Left hindlimb (tissue), 1 donor: ENCODE measurements at regions not wholly inside any gene's neighbourhood (a gene's known extent, or its start where the extent isn't known, plus 50 kb on each side); places are given as distances from the start of the nearest gene placed in this dataset.
A peak's percentile ranks its signal among the peaks of the same experiment; 100 is the strongest.
"Not testable (repeated sequence)": the region's sequence is repeated elsewhere in the genome, so short reads cannot be mapped to it uniquely, and the experiment has no call there.

ENCODE experiments used
- DNase-seq: peaks from one replicate; pipeline ENCODE4 v3.0.0-alpha.2; 2018

- DNase-seq: no peak
Observed at GRCh38 chr6:4676016-4676415, 100.2 kb upstream of the CDYL start.

DNA sequence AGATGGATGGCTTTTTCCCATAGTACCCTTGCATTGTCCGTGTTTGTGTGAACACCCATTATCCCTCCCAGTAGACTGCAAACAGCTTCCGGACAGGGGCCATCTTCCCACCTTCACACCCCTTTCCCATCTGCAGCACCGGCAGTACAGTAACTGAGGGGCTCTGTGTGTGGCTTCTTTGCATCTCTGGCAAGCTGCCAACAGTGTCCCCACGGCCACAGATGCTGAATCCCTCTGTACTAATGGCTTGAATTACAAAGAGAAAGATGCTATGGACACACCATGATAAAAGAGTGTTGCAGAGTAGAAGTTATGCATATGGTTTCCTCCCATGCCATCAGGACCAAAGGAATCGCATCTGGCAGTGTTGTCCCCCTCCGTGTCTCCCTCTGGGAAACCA is 101.1 kb upstream of the CDYL start:
- no peak for DNase-seq

GRCh38 chr6:4673861-4674260 is 102.3 kb upstream of the CDYL start:
- DNase-seq: no peak

DNA sequence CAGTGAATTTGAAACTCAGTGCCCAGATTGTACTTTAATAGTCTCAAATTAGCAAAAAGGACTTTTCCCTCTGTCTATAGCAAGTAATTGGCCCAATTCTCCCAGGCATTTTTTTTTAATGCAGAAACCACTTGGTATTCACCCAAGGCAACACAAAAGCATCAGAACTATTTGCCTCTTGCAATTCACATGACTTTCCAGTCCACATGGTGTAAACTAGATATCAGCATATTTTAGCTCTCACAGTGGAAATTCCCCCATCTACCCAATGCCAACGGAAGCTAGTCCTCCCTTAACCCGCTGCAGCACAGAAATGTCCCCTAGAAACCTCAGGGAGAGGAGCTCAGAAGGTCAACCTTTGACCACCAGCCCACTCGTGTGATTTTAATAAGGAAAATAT is 103.4 kb upstream of the CDYL start:
- no peak for DNase-seq

GRCh38 chr6:4671587-4672115 is 104.6 kb upstream of the CDYL start:
- DNase-seq: no peak

- DNase-seq: no peak
Observed at GRCh38 chr6:4670824-4671409, 105.3 kb upstream of the CDYL start.

- no peak for DNase-seq
Observed at GRCh38 chr6:4670290-4670689, 105.9 kb upstream of the CDYL start.

- DNase-seq: no peak
Observed at GRCh38 chr6:4668271-4669179, 107.7 kb upstream of the CDYL start.

GRCh38 chr6:4667591-4667990 is 108.6 kb upstream of the CDYL start:
- DNase-seq: no peak

- DNase-seq: no peak
Observed at GRCh38 chr6:4666886-4667513, 109.2 kb upstream of the CDYL start.

DNA sequence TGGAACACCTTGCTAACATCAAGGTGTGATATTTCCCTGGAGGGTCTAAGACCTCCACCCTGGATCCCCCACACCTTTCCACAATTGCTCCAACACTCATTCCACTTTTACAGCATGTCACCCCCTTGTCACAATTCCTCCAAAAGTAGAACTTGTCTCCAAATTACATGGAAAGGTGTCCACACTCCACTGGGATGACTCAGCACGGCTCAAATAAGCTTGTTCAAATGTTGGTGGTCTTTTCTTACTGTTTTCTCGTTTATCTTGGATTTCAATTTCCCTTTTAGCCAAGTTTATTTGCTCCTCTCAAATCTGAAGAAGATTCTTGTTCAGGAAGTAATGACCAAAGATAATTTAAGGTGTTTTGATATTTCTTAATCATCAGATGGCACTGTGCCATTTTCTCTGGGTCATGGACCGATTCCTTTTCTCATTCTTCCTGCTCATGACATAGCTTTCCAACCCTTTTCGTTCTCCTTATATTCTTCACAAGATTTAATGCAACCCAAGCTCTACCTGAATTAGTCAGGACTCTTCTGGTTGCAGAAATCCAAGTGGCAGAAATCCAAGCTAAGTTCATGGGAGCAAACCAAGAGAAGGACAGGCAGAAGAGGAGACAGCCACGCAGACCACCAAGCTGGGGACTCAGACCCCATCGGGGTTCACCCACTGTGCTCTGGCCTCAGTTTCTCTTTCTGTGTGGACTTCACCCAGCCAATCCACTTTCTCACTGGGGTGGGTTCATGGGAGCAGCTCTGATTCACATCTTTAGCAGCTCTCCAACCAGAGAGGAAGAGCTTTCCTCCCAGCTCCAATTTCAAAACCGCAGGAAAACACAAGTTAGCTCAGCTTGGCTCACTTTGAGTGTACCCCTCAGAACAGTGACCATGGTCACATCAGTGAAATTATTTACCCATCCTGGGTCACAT is 110.5 kb upstream of the CDYL start:
- DNase-seq: no peak

DNA sequence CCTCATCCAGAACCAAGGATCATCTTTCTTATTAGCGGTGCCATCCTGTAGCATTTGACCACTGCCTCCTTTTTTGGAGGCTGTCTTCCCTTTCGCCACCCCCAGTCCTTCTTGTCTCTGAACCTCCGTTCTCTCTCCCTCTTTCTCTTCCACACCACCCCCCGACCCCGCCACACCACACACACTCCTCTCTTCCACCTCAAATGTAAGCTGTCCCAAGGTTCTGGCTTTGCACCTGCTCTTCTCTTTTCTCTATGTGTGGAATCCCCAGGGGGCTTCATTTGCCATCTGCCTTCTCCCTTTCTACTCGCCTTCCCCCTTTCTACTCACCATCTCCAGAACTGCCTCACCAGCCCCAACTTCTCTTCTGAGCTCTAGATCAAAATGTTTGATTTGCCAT is 111.3 kb upstream of the CDYL start:
- DNase-seq: no peak

DNA sequence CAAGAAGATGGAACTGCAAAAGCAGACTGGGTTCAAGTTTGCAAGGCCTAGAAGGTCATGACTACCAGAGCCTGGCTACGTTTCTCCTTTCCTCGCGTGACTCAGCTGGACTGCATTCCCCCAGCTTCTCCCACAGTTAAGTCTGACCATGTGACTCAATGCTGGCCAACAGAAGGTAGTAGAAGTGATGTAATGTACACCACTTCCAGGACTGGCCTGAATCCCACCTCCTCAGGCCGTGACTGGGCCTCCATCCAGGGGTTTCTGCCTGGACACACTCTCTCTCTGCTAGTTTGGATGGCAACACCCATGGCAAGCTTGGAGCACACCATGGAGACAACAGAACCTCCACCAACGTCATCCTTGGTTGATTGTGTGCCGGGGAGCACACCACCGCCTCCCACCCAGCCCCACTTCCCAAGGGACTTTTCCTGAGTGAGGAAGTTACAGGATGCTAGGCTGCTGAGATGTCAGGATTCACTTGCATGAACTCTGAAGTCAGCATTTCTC is 112.0 kb upstream of the CDYL start:
- peak; percentile 85 for DNase-seq

- DNase-seq: no peak
Observed at GRCh38 chr6:4662886-4663285, 113.3 kb upstream of the CDYL start.

GRCh38 chr6:4661391-4661790 is 114.8 kb upstream of the CDYL start:
- no peak for DNase-seq

- DNase-seq: no peak
Observed at GRCh38 chr6:4660377-4661321, 115.6 kb upstream of the CDYL start.

GRCh38 chr6:4659719-4660118 is 116.5 kb upstream of the CDYL start:
- DNase-seq: not testable (repeated sequence)

DNA sequence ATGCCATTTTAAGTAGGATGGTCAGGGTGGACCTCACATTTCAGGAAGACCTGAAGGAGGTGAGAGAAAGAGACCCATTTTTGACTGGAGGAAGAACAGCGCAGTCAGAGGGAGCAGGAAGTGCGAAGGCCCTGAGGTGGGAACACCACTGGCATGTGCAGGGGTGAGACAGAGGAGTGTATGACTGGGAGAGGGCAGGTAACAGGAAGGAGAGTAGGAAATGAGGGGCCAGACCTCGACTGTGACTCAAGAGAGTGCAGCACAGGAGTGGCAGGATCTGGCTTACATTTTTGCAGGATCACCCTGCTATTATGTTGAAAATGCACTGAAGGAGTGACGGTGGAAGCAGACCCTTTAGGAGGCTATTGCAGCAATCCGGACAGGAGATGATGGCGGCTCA is 117.7 kb upstream of the CDYL start:
- DNase-seq: no peak

GRCh38 chr6:4656106-4656505 is 120.1 kb upstream of the CDYL start:
- DNase-seq: no peak

DNA sequence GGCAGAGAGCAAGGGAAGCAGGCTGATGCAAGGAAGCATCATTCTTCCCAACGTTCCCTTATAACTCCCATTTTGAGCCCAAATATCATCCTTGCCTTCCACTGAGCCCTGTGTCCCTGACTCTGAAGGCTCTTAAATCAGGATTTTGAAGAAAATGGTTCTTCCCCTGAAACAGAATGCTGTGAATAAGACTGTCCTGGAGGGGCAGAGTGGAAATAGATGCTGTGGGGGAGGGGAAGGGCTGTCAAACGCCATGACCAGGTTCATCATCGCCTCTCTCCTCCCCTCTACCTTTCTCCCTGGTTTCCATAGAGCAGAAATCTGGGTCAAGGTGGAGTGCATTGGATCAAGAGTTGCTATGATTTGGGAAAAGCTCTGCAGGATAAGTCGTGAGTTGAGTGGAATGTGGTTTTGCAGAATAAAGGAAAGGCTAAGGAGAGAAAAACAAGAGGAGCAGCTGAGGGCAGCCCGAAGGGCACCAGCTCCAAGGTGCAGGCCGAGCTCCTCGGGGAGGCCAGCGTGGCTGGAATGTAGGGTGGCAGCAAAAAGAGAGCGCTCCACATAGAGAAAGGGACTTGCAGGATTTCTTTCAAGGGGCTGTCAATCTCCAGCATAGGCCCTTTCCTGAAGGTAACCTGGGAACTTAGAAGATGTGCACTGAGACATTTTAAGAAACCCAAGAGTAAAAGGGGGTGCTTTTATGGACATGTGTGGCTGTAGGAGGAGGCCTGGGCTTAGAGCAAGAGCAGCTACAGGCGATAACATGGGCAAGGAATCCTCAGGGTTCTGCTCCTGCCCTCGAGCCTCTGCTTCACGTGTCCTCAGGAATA is 120.8 kb upstream of the CDYL start:
- no peak for DNase-seq
